GM18861 (cell line): ENCODE measurements at regions not wholly inside any gene's neighbourhood (a gene's known extent, or its start where the extent isn't known, plus 50 kb on each side); places are given as distances from the start of the nearest gene placed in this dataset.
"Not testable (repeated sequence)": the region's sequence is repeated elsewhere in the genome, so short reads cannot be mapped to it uniquely, and the experiment has no call there.

Experiments
- ATAC-seq: cut with Tn5 transposase; IDR thresholded peaks from one replicate; pipeline ENCODE4 v1.9.1; 2021; ENCODE audit not compliant: unreplicated experiment

DNA sequence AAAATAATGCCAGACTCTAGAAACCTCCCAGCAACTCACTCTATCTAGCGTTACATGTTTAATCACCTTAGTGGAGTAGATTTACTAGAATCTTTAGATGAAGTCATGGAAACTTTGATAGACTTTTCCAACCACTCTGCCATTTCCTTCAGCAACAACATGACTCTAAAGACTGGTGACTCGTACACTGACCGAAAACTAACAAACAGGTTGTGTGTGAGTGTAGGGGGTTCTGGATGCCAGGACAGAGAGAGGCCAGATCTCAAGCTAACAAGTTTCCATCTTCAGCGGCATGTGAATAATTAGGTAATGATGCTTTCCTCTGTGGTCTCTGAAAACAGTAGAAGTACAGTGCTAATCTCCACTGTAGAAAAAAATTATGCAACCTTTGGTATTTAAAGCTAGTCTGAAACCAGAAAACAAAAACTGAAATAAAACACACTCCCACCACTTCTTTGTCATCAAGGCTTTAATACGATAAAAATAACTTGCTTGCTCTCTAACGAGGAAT is 286.4 kb downstream of the PRDM5 start:
- ATAC-seq = no peak

DNA sequence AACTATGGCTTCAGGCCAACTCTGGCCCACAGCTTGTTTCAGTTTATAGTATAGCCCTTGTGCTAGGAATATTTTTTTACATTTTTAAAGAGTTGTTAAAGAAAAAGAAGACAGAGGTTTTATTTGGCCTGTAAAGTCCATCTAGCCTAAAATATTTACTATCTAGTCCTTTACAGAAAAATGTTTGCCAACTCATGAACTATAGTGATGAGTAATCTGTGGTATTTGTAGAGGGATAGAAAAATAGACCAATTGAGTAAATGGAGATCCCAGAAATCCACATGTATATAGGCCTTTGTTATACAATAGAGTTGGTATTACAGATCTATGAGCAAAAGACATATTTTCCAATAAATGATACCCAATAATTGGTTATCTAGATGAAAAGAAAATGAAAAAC is 288.7 kb downstream of the PRDM5 start:
- no peak for ATAC-seq

DNA sequence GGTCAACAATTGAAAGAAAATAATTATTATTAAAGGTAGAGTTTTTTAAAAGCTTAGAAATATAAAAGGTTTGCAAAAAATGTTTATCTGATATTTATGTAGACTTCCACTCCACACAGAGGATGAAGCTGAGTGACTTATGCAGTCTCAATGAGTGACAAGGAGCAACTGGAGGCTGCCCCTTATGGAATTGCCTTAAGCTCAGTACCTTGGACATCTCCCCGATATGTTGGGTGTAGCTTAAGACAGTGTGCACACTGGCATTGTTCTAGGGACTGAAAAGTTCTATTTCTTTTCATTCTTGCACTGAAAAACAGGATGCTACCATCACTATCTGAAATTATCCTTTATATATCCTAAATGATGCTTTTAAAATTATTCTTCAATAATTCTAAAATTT is 292.1 kb downstream of the PRDM5 start:
- ATAC-seq = no peak

DNA sequence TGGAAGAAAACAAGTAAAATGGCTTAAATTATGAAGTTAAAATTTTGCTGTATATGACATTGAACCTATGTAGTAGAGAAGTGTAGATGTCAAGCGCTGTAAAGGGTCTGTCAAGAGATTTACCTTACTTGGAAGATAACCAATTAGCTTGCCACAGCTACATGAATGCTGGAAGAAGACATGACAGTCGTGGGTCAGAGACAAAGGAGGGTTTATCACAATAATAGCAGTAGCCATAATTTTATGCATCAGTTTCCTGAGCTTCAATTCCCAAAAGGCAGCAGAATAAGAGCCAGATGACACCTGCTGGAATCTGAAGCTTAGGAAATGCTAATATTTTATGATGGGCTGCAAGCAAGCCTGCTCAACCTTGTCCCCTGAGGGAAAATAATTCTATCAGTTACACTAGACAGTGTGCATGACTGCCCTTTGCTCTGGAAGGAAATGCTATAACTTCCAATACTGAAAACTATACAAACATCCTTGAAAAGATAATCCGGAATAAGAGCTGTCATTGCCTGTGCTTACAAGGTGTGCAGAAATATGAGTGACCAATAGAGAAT is 292.9 kb downstream of the PRDM5 start:
- ATAC-seq = no peak

DNA sequence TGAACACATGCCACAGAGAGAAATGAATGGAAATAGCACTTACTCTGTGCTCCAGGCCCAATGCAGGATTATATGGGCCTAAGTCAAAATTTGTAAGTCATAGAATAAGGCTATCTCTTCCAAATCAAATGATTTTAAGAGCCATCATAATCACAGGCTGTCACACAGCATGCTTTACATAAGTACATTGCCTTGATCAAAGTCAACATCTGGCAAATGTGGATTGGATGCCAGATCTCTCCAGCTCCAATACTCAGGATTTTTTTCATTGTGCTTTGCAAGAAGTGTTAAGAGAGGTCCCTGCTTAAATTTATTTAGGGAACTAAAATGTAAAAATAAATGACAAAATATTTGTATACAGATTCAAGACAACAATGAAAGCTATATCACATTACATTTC is 299.9 kb downstream of the PRDM5 start:
- no peak for ATAC-seq

DNA sequence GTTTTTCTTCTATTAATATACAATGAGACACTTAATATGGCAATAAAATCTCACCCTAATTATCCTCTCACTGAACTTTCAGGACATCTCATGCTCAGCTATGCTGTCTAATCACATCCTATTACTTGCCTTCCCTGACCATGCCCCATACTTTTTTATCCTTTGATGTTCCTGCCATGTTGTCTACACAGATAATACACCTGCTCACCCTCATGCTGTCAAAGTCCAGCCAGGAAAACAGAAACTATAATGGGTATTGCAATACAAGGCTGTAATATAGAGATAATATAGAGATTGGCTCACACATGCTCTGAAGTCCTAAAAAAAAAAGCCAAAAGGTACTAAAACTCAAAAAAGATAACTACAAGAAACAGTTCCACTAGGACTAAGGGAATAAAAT is 305.4 kb downstream of the PRDM5 start:
- no peak for ATAC-seq

DNA sequence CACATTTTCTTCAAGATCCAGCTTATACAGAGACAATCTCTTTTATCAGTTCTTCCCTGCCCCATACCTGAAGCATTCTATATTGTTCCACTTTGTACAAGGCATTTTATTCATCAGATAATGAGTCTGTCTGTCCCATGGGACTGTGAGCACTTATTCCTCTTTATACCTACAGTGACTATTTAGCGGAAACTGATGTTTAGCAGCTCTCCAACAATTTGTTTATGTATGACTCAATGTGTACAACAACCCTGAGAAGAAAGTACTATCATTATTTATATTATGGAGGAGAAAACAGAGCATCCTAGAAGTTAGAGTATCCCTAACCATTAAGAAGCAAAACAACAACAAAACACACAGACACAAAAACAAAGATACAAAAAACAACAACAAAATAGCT is 306.5 kb downstream of the PRDM5 start:
- no peak for ATAC-seq

DNA sequence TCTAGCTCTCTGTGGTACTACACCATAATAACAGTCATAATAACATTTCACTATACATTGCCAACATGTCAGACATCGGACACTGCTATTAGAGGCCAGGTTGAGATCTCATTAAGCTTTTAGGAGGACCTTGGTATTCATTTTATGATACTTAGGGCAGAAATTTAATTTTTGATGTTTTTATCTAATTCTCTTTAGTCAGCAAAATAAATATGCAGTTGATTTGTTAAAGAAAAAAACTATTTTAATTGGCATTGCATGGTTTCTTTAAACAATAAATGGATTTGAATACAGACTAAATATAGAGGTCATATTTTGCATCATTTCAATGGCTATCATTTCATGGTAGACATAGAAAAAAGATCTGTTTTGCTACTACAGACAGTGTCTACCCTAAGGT is 308.7 kb downstream of the PRDM5 start:
- ATAC-seq = no peak

DNA sequence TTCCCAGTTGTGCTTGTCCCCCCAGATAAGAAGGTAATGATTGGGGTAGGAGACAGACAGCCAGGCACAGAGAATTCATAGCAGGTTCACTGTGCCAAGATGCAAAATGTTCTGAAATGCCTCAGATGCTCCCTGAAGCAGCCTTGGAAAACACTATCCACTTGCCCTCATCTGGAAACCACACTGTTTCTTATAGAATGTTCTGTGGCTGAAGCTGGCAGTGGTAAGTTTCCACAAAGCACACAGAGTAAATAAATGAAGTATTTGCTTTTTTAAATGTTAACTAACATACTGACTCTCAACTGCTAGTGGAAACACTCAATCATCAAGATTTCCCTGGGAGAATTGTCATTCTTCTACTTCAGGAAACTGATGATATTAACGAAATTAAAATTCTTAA is 311.4 kb downstream of the PRDM5 start:
- ATAC-seq = no peak

DNA sequence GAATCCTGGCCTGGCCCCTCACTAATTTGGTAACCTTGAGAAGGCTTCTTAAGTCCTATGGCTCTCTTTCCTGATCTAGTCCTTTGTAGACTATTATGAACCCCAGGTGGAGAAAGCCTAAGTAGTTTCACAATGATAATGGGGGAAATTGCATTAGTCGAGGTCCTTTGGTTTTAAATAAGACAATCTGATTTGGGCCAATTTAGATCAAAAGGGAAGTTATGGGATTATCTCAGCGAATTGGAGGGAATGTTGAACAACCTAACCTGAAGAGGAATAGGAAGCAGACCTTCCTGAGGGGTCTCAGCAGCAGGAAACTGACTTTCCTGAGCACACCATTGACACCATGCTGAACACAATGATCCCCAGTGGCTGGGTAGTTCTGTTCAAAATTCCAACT is 331.5 kb downstream of the PRDM5 start:
- ATAC-seq = no peak

DNA sequence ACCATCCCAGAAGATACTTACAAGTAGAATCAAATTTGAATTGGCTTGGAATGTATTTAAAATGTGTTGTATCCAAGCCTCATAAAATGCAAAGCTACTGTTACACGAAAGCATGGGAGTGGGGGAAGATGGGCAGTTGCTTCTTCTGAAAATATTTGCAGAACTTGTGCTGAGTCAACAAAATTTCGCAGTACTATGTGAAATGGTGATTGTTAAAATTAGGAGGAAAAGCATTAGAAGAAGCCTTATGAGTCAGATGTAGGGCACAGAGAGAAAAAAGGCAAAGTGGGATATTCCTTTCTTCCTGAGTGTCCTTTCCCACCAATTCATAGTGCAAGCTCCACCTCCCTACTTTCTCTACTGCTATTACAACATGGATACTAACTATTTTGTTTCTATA is 332.7 kb downstream of the PRDM5 start:
- ATAC-seq = no peak

DNA sequence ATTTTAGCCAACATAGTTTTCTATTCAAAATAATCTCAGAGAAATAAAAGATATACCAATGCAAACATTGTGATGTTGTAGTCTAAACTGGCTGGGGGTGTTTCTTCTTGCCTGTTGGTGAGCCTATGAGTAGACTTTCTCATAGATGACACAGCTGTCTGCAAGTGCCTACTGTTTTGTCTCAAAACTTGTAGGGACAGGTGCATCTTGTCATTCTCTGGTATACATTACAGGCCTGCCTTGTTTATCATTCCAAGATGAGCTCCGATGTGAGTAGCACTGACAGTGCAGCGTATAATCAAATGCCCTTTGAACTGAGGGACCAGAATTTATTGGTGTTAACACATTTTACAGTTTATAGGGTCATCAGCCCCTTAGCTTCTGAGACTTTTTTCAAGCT is 353.8 kb downstream of the PRDM5 start:
- ATAC-seq = no peak

DNA sequence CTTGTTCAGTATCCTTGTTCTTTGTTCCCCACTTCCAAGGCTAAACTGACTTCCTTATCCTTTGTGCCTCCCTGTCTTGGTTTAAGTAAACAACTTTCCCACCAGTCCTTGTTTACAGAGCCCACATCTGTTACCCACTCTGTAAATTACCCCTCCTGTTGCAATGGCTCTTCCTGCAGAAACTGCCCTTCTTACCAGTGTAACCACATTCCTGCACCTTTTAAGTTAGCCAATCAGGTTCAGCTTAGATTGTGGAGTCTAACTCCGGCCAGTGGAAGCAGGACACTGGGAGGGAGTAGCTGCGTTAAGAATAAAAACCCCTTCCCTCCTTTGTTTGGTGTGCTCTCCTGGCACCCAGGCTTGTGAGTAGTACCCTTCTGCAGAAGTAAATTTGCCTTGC is 360.9 kb downstream of the PRDM5 start:
- no peak for ATAC-seq

DNA sequence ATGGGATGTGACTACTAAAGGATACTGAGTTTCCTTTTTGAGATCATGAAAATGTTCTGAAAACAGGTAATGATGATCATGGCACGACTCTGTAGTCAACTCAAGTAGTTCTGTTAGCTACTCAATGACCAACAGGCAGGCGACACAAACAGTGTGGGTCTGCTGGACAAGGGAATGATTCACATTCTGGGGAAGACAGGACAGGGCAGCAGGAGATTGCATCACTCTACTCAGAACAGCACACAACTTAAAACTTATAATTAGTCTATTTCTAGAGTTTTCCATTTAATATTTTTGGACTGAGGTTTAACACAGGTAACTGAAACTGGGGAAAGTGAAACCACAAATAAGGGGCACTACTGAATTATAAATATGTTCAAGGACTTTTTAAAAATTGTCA is 365.2 kb downstream of the PRDM5 start:
- no peak for ATAC-seq

DNA sequence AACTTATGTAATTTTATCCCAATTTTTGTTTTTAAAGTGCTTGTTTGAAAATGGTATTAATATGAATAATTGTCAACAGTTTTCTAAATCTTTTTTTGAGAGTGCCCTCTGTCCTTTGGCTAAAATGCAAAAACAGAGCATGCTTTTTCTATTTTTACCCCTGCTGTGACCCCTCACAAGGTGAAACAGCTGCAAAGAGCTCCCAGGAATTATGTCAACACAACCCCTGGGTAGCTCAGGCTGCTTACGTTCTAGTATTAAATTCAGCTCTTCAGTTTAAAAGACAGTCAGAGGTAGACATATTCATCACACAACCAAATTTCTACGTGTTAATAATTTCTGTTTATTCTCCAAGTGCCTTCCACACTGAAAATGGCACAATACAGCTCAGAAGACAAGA is 367.5 kb downstream of the PRDM5 start:
- ATAC-seq = no peak

DNA sequence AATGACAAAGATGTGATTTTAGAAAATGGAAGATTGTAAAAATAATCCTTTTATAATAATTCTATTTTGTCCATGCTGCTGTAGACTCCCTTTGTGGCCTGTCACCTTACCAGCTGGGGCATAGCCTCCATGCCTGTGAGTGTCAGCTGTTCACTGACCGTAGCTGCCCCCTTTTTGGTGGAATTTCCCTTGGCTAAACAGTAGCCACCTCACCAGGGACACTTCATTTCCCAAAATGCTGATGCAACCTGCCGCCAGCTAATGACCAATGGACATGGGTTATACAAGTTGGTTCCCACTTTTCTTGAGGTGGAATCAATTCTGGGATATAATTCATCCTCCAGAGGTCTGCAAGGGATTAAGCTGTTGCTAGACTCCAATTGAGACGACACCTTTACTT is 368.4 kb downstream of the PRDM5 start:
- ATAC-seq = no peak

DNA sequence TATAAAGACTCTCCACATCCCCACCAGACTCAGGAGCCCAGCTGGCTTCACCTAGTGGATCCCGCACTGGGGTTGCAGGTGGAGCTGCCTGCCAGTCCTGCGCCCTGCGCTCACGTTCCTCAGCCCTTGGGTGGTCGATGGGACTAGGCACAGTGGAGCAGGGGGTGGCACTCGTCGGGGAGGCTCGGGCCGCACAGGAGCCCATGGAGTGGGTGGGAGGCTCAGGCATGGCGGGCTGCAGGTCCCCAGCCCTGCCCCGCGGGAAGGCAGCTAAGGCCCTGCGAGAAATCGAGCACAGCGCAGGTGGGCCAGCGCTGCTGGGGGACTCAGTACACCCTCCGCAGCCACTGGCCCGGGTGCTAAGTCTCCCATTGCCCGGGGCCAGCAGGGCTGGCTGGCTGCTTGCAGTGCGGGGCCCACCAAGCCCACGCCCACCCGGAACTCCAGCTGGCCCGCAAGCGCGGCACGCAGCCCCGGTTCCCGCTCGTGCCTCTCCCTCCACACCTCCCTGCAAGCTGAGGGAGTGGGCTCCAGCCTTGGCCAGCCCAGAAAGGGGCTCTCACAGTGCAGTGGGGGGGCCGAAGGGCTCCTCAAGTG is 371.8 kb downstream of the PRDM5 start:
- not testable (repeated sequence) for ATAC-seq

DNA sequence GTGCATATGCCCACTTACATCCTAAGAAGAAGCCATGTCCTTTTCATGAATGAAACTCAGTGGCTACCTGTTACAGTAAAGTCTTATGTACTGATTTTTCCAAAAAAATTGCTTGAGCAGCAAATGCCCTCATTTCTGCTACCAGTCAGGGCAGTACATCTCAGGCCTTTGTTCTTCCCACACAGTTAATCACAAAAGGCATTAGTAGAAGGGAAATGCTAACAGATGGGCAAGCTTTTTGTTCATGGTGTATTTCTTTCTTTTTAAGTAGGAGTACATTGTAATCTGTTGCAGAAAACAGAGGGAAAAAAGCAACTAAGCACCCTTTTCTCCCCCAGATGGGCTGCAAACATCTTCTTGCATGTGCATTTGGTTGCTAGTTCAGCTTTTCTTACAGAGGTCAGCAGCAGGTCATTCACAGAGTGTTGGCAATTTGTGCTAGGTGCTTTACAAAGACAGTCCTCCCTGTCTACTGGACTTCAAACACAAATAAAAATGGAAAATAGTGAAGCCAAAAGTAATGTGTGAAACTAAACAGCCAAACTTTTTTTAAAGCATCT is 373.4 kb downstream of the PRDM5 start:
- ATAC-seq = no peak

DNA sequence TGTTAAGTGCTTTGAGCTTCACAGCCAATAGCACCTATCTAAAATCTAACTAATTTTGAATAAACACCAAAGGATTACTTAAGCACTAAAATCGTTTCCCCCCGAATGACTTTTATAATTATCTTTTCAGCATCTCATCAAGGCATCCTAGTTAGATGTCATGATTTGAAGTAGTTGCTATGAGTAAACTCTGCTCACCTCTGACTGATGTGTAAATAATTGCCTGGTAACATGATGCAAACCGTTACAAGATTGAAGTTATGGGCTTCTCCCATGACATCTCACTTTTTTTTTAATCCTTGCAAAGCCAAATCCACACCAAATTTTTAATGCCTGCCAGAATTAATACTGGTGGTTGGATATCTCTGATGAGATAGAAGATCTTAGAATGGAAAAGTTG is 377.1 kb downstream of the PRDM5 start:
- no peak for ATAC-seq

DNA sequence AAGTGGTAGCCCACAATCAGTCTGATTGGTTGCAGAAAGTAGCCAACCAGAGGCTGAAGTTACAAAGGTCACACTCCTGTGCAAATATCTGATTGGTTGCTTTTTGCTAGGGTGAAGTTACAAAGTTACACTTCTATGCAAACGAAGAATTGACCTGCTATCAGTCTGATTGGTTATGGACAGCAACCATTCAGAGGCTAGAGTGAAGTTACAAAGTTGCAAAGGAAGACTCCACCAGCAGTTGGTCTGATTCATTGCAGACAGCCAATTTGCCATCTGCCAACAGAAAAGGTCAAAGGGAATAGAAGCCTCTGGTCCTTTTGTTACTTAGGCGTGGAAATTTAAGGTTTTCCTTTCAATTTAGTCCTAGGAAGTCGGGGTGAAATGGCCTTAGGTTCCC is 377.7 kb downstream of the PRDM5 start:
- no peak for ATAC-seq

DNA sequence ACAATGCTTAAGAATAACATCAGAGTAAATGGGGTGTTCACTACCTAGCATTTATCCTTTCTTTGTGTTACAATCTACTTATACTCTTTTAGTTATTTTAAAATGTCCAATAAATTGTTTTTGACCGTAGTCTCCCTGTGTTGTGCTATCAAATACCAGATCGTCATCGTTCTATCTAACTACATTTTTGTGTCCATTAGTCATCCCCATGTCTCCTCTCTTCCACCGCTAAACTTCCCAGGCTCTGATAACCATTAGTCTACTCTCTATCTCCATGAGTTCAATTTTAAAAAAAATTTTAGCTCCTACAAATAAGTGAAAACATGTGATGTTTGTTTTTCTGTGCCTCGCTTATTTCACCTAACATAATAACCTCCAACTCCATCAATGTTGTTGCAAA is 381.9 kb downstream of the PRDM5 start:
- no peak for ATAC-seq

DNA sequence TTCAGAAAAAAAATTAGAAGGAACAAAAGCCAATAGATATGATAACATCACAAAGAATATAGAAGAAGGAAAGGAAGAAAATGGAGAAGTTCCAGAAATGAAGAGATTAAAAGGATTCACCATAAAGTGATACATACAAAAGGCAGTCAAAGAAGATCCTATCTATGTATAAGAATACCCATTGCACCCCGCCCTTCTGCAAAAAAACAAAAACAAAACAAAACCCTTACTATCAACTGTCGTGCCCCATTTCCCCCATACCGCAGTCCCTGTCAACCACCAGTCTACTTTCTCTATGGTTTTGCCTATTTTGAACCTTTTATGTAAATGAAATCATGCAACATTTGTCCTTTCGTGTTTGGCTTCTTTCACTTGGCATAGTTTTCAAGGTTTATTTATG is 385.6 kb downstream of the PRDM5 start:
- no peak for ATAC-seq

DNA sequence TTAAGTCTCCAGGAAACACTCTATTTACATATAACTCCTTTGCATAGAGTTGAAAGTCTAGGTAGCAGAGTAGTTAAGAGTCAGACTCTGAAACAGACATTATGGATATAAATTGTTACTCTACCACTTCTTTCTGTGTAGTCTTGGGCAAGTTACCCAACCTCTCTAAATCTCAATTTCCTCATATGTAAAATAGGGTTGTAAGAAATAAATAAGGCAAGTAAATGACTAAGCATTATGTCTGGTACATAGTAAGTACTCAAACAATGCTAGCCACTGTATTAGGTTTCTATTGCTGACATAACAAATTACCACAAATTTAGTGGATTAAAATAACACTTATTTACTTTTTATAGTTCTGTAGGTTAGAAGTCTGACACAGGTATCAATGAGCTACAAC is 394.1 kb downstream of the PRDM5 start:
- no peak for ATAC-seq
